ENCODE measurements at regions not wholly inside any gene's neighbourhood (a gene's known extent, or its start where the extent isn't known, plus 50 kb on each side); places are given as distances from the start of the nearest gene placed in this dataset.

- no peak for TF ChIP-seq EZH2 (IDR thresholded peaks at IDR 0.05; ENCODE audit: insufficient read depth, poor library complexity, severe bottlenecking)
- TF ChIP-seq EZH2phosphoT487 (IDR thresholded peaks at IDR 0.05; ENCODE audit: insufficient read depth, low read depth) = no peak
These were observed 226.0 kb downstream of the RASSF9 start for GRCh38 chr12:85610194-85610593.

All from GM23248 (cell line).